ENCODE measurements at regions not wholly inside any gene's neighbourhood (a gene's known extent, or its start where the extent isn't known, plus 50 kb on each side); places are given as distances from the start of the nearest gene placed in this dataset.

GRCh38 chr2:236632295-236633218, 62.9 kb downstream of the ACKR3 start:
- no peak for TF ChIP-seq CTCF (IDR thresholded peaks at IDR 0.05; ENCODE audit: low read depth, low read length)

GRCh38 chr2:236633219-236633570, 63.6 kb downstream of the ACKR3 start:
- TF ChIP-seq CTCF (IDR thresholded peaks at IDR 0.05; ENCODE audit: low read depth, low read length): no peak
- DNase-seq (ENCODE audit: extremely low read depth, low read depth): no peak

More at GRCh38 chr2:236632295-236633218, 62.9 kb downstream of the ACKR3 start:
- DNase-seq (ENCODE audit: extremely low read depth, low read depth): no peak

- no peak for TF ChIP-seq CTCF (IDR thresholded peaks at IDR 0.05; ENCODE audit: low read depth, low read length)
- DNase-seq (ENCODE audit: extremely low read depth, low read depth): no peak
Observed at GRCh38 chr2:236633775-236634560, 64.3 kb downstream of the ACKR3 start.

GRCh38 chr2:236636261-236636660, 66.6 kb downstream of the ACKR3 start:
- DNase-seq (ENCODE audit: extremely low read depth, low read depth): no peak
- TF ChIP-seq CTCF (IDR thresholded peaks at IDR 0.05; ENCODE audit: low read depth, low read length): no peak

GRCh38 chr2:236636714-236637470, 67.3 kb downstream of the ACKR3 start:
- no peak for DNase-seq (ENCODE audit: extremely low read depth, low read depth)
- no peak for TF ChIP-seq CTCF (IDR thresholded peaks at IDR 0.05; ENCODE audit: low read depth, low read length)

GRCh38 chr2:236637686-236638569, 68.3 kb downstream of the ACKR3 start:
- no peak for TF ChIP-seq CTCF (IDR thresholded peaks at IDR 0.05; ENCODE audit: low read depth, low read length)
- no peak for DNase-seq (ENCODE audit: extremely low read depth, low read depth)

Measured in AG09319 (cell line).